Gastroesophageal sphincter (tissue), 4 donors: ENCODE measurements at regions not wholly inside any gene's neighbourhood (a gene's known extent, or its start where the extent isn't known, plus 50 kb on each side); places are given as distances from the start of the nearest gene placed in this dataset.

Source experiments
- ATAC-seq: fragments of 150-250 bp; one replicate; pipeline ENCODE4 v1.9.1; 2016; ENCODE audit warnings: mild to moderate bottlenecking, moderate library complexity
- H3K27ac ChIP-seq, 4 donors: fragments of 200-600 bp; sonication (generic) in 3 of 4; 1 replicate in 3 of 4; 2 replicates in 1 of 4; pipeline ENCODE4 v1.5.1; 2016 to 2019
- H3K27me3 ChIP-seq: fragments of 200-600 bp; sonication (generic); one replicate; pipeline ENCODE4 v1.5.1; 2019
- H3K36me3 ChIP-seq, 2 donors: fragments of 200-600 bp; sonication (generic); one replicate each; pipeline ENCODE4 v1.5.1; 2019; ENCODE audit warnings: control low read depth in 1 of 2
- H3K4me1 ChIP-seq, 3 donors: fragments of 200-600 bp; sonication (generic); 1 replicate in 2 of 3; 2 replicates in 1 of 3; pipeline ENCODE4 v1.5.1; 2016 to 2019; ENCODE audit warnings: control low read depth in 2 of 3
- H3K4me3 ChIP-seq, 2 donors: fragments of 200-600 bp; sonication (generic); one replicate each; pipeline ENCODE4 v1.5.1; 2019; ENCODE audit warnings: mild to moderate bottlenecking in 1 of 2, moderate library complexity in 1 of 2
- H3K9me3 ChIP-seq, 3 donors: fragments of 200-600 bp; sonication (generic); one replicate each; pipeline ENCODE4 v1.5.1; 2017 to 2019; ENCODE audit warnings: control low read depth in 2 of 3
- EP300 ChIP-seq: sonication (generic); formaldehyde crosslinking; IDR thresholded peaks from one replicate; pipeline ENCODE4 v1.6.1; 2017; ENCODE audit warnings: antibody characterized with exemption, mild to moderate bottlenecking
- POLR2A ChIP-seq, 2 donors: fragments of 450-650 bp; IDR thresholded peaks; one replicate each; pipeline ENCODE4 v1.6.1; 2017; ENCODE audit warnings: antibody characterized with exemption in 2 of 2, mild to moderate bottlenecking in 2 of 2, moderate library complexity in 1 of 2
- WGBS, 2 donors: methylation state at CpG; one replicate each; pipeline ENCODE4 v1.1.5; 2018; ENCODE audit warnings: low coverage in 1 of 2; 5-methylcytosine and 5-hydroxymethylcytosine counted together
- small RNA-seq, 4 donors: library from RNA; depleted of rRNA; stranded (forward); fragments of <200 nt; gene quantifications; one replicate each; pipeline ENCODE3, GENCODE V24; 2016

- no peaks in the 10 kb centered on the region for H3K36me3 ChIP-seq
- no peak overlapping the region for H3K27ac ChIP-seq
- WGBS, 2 donors = 40 to 76% methylated on average over 2 of the region's 2 CpGs
- no peak for ATAC-seq
- H3K4me1 ChIP-seq = no peaks in the 10 kb centered on the region
- H3K27me3 ChIP-seq = no peaks in the 10 kb centered on the region
- no peaks in the 10 kb centered on the region for H3K9me3 ChIP-seq
- TF ChIP-seq EP300 (no peak), POLR2A (IDR thresholded peaks at IDR 0.05) (no peak)
- no peak overlapping the region for H3K4me3 ChIP-seq
Measured at GRCh38 chr4:124610211-124610610, 102.3 kb downstream of the ANKRD50 start.

Small RNA genes lying in the stretch of these regions (small RNA-seq; reads per million reads assigned to genes)
- 0 reads per million in 4 donors for gene AC093767.1
